ENCODE measurements at regions not wholly inside any gene's neighbourhood (a gene's known extent, or its start where the extent isn't known, plus 50 kb on each side); places are given as distances from the start of the nearest gene placed in this dataset.

DNA sequence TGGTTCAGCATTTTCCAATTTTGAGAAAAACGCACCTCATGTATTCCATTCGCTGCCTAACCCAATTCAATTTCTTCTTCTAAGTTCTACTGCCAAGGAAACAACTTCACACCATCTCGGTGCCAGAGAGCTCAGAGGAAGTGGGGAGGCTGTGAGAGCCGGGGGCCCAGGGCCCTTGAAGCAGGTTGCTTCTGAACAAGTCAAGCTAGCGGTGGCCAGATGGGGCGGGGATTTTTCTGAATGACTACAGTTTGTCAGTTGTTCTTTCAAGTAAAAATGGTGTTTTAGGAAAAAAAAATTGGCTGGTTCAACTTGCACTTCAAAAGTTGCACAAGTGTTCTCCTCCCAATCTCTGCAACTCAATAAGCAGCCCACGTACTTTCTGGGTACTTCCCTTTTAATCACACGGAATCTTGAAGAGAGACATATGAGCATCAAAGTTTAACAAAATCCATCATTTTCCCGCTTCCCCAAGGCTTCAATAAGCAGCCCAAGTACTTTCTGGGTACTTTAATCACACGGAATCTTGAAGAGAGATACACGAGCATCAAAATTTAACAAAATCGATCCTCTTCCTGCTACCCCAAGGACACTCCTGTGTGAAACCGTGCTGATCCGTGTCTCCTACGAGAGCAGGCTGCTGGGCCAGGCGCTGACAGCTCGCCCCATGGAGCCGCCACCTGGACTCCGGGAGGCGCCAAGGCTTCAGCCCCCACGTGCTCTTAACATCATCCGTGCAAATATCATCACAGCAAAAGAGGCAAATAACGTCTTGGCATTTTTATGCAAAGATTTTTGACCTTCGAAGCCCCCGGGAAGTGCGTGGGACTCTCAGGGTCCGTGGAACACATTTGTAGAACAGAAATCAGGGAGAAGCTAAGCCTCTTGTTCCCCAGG is 186.7 kb upstream of the PDE10A start:
- H3K9ac ChIP-seq (ENCODE audit: low read length) = no peak overlapping the region
- ChIA-PET POLR2A (no interaction called here), CTCF (interaction anchor here (0.8 to 2.4 kb wide), 4 partner anchors 8 to 13 kb away, joined by 3 to 10 read pairs (median 6); no protein-coding TSS in a partner anchor)
- no peak overlapping the region for H3K4me3 ChIP-seq (ENCODE audit: control extremely low read depth in 1 of 5, extremely low read depth in 1 of 5, insufficient read depth in 1 of 5, low read depth in 2 of 5, low read length in 4 of 5)
- H3K79me2 ChIP-seq (ENCODE audit: control insufficient read depth, insufficient read depth, low read length) = no peaks in the 10 kb centered on the region
- H3K27ac ChIP-seq (ENCODE audit: low read length in 2 of 2) = no peak overlapping the region
- H3K36me3 ChIP-seq (replicated peaks in 1 of 2; ENCODE audit: control extremely low read depth in 1 of 2, control insufficient read depth in 1 of 2, extremely low read depth in 1 of 2, insufficient read depth in 2 of 2, low read length in 1 of 2) = no peaks in the 10 kb centered on the region
- TF ChIP-seq, protein P1, sequence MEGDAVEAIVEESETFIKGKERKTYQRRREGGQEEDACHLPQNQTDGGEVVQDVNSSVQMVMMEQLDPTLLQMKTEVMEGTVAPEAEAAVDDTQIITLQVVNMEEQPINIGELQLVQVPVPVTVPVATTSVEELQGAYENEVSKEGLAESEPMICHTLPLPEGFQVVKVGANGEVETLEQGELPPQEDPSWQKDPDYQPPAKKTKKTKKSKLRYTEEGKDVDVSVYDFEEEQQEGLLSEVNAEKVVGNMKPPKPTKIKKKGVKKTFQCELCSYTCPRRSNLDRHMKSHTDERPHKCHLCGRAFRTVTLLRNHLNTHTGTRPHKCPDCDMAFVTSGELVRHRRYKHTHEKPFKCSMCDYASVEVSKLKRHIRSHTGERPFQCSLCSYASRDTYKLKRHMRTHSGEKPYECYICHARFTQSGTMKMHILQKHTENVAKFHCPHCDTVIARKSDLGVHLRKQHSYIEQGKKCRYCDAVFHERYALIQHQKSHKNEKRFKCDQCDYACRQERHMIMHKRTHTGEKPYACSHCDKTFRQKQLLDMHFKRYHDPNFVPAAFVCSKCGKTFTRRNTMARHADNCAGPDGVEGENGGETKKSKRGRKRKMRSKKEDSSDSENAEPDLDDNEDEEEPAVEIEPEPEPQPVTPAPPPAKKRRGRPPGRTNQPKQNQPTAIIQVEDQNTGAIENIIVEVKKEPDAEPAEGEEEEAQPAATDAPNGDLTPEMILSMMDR (IDR thresholded peaks at IDR 0.05) = no peak
- no peak for TF ChIP-seq EZH2 (IDR thresholded peaks at IDR 0.05; ENCODE audit: borderline replicate concordance, insufficient read depth, low read depth, low read length, poor library complexity, severe bottlenecking)
- no peaks in the 10 kb centered on the region for H3K4me1 Mint-ChIP-seq
- WGBS (ENCODE audit: insufficient coverage) = 28% methylated on average over 24 of the region's 27 CpGs
- H3K9me3 ChIP-seq (ENCODE audit: control extremely low read depth in 1 of 3, control insufficient read depth in 2 of 3, insufficient read depth in 1 of 3, low read length in 2 of 3) = peaks cover 0 to 5% (median 0%) of the 10 kb centered on the region in 3 donors
- H3K27me3 ChIP-seq (replicated peaks in 1 of 4; ENCODE audit: control extremely low read depth in 1 of 4, control insufficient read depth in 3 of 4, insufficient read depth in 4 of 4, low read length in 3 of 4) = peaks cover 0 to 41% (median 11%) of the 10 kb centered on the region in 4 experiments
- no peak overlapping the region for H3K27ac Mint-ChIP-seq
- H3K9me3 Mint-ChIP-seq (ENCODE audit: insufficient read depth) = peaks cover 2% of the 10 kb centered on the region
- peak overlapping the region; percentile 12 for H2AFZ ChIP-seq (ENCODE audit: insufficient read depth, low read depth, low read length, poor library complexity, severe bottlenecking)
- H3K4me1 ChIP-seq (ENCODE audit: control insufficient read depth in 2 of 2, insufficient read depth in 2 of 2, low read length in 2 of 2) = peaks cover 0 to 5% of the 10 kb centered on the region in 2 donors
- DNase-seq = no peak
- H3K27me3 Mint-ChIP-seq = peaks cover 58% of the 10 kb centered on the region
- ATAC-seq (ENCODE audit: low read depth) = no peak
- H4K20me1 ChIP-seq (ENCODE audit: control insufficient read depth, insufficient read depth, low read length, poor library complexity, severe bottlenecking) = no peaks in the 10 kb centered on the region
- intact Hi-C loops (cut with micrococcal nuclease) = no loop called here
- no peak overlapping the region for H3K4me3 Mint-ChIP-seq
- no peak overlapping the region for H3K4me2 ChIP-seq (replicated peaks; ENCODE audit: low read depth, low read length, poor library complexity, severe bottlenecking)

GRCh38 chr6:165848086-165848426 is 185.0 kb upstream of the PDE10A start:
- Mint-ChIP-seq H3K27ac (no peak overlapping the region), H3K4me1 (no peaks in the 10 kb centered on the region), H3K9me3 (ENCODE audit: insufficient read depth) (peaks cover 2% of the 10 kb centered on the region), H3K4me3 (no peak overlapping the region), H3K27me3 (peaks cover 57% of the 10 kb centered on the region)
- Histone ChIP-seq H3K79me2 (ENCODE audit: control insufficient read depth, insufficient read depth, low read length) (no peaks in the 10 kb centered on the region), H2AFZ (ENCODE audit: insufficient read depth, low read depth, low read length, poor library complexity, severe bottlenecking) (no peak overlapping the region), H4K20me1 (ENCODE audit: control insufficient read depth, insufficient read depth, low read length, poor library complexity, severe bottlenecking) (no peaks in the 10 kb centered on the region), H3K4me3 (ENCODE audit: control extremely low read depth in 1 of 5, extremely low read depth in 1 of 5, insufficient read depth in 1 of 5, low read depth in 2 of 5, low read length in 4 of 5) (no peak overlapping the region), H3K27ac (ENCODE audit: low read length in 2 of 2) (no peak overlapping the region), H3K9me3 (ENCODE audit: control extremely low read depth in 1 of 3, control insufficient read depth in 2 of 3, insufficient read depth in 1 of 3, low read length in 2 of 3) (peaks cover 0 to 3% (median 0%) of the 10 kb centered on the region in 3 donors), H3K4me2 (replicated peaks; ENCODE audit: low read depth, low read length, poor library complexity, severe bottlenecking) (no peak overlapping the region), H3K4me1 (ENCODE audit: control insufficient read depth in 2 of 2, insufficient read depth in 2 of 2, low read length in 2 of 2) (peaks cover 0 to 5% of the 10 kb centered on the region in 2 donors), H3K27me3 (replicated peaks in 1 of 4; ENCODE audit: control extremely low read depth in 1 of 4, control insufficient read depth in 3 of 4, insufficient read depth in 4 of 4, low read length in 3 of 4) (peaks cover 0 to 38% (median 10%) of the 10 kb centered on the region in 4 experiments), H3K9ac (ENCODE audit: low read length) (no peak overlapping the region), H3K36me3 (replicated peaks in 1 of 2; ENCODE audit: control extremely low read depth in 1 of 2, control insufficient read depth in 1 of 2, extremely low read depth in 1 of 2, insufficient read depth in 2 of 2, low read length in 1 of 2) (no peaks in the 10 kb centered on the region)
- DNase-seq (no peak), ATAC-seq (ENCODE audit: low read depth) (no peak)
- no peak for TF ChIP-seq EZH2 (IDR thresholded peaks at IDR 0.05; ENCODE audit: borderline replicate concordance, insufficient read depth, low read depth, low read length, poor library complexity, severe bottlenecking)
- TF ChIP-seq, protein P1 (IDR thresholded peaks at IDR 0.05) = no peak
- CTCF ChIA-PET = no interaction called here
- POLR2A ChIA-PET = no interaction called here
- 92% methylated on average over 4 of the region's 11 CpGs for WGBS (ENCODE audit: insufficient coverage)
- intact Hi-C loops (cut with micrococcal nuclease) = no loop called here

Data from B cell (primary cell).